HEK293T (cell line): ENCODE measurements at regions not wholly inside any gene's neighbourhood (a gene's known extent, or its start where the extent isn't known, plus 50 kb on each side); places are given as distances from the start of the nearest gene placed in this dataset.

Source experiments
- BHLHE40 ChIP-seq: fragments of 450-650 bp; IDR thresholded peaks from 2 replicates; pipeline ENCODE4 v1.6.1; 2016; ENCODE audit warnings: mild to moderate bottlenecking, moderate library complexity, borderline replicate concordance
- ELF4 ChIP-seq: fragments of 450-650 bp; IDR thresholded peaks from 2 replicates; pipeline ENCODE4 v1.6.1; 2017; ENCODE audit warnings: antibody characterized with exemption
- HDGF ChIP-seq: fragments of 450-650 bp; IDR thresholded peaks from 2 replicates; pipeline ENCODE4 v1.6.1; 2017; ENCODE audit warnings: antibody characterized with exemption, borderline replicate concordance
- L3MBTL2 ChIP-seq: fragments of 450-650 bp; conservative IDR thresholded peaks from 2 replicates; pipeline ENCODE4 v1.6.1; 2016; ENCODE audit warnings: mild to moderate bottlenecking
- NFRKB ChIP-seq: fragments of 450-650 bp; IDR thresholded peaks from 2 replicates; pipeline ENCODE4 v1.6.1; 2016; ENCODE audit warnings: mild to moderate bottlenecking, moderate library complexity
- SP1 ChIP-seq: fragments of 450-650 bp; IDR thresholded peaks from 2 replicates; pipeline ENCODE4 v1.6.1; 2017

DNA sequence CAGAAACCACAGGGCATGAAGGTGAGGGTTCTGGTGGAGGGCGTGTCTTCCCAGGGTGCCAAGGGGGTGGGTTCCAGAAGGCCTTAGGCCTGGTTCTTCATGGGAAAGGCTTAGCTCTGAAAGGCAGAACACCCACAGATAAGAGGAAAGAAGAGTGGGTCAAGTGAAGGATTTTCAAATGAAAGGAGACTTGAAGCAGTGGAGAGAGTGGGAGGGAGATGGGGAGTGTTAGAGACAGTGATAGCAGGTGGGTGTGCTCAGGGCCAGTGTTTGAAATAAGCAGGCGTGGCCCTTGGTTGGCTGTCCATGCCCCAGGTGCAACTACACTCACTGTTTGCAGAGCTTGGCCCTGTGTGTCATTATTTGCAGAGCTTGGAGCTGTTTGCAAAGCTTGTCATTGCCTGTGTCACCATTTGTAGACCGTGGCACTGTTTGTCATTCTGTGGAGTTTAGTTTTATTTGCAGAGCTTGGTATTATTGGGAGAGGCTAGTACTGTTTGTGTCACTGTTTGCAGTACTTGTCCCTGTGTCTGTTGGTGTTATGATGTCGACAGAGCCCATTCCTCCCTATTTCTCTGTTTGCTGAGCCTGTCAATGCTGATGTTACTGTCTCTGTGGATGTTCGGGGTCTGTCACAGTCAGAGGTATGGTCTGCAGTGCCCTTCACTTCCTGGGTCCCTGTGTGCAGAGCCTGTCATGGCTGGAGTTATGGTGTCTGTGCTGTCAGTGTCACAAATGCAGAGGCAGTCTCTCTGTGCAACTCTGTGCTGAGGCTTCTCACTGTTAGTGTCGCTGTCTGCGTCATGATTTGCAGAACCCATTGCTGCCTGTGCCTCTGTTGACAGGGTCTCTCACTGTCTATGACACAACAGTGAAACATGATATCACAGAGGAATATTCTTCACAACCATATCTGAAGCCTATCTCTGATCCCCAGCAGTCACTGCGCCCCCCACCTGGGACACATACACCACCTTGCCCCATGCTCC lies 127.7 kb upstream of the LRFN2 start:
- TF ChIP-seq SP1, result no peak
- TF ChIP-seq BHLHE40, result no peak
- no peak for TF ChIP-seq HDGF
- no peak for TF ChIP-seq L3MBTL2
- TF ChIP-seq NFRKB, result no peak
- no peak for TF ChIP-seq ELF4
